Colonic mucosa (tissue), 4 donors: ENCODE measurements at regions not wholly inside any gene's neighbourhood (a gene's known extent, or its start where the extent isn't known, plus 50 kb on each side); places are given as distances from the start of the nearest gene placed in this dataset.

Experiments used
- DNase-seq: peaks from one replicate; pipeline ENCODE4 v3.0.0-alpha.2; 2020
- H3K27ac ChIP-seq: fragments of 200-600 bp; one replicate; pipeline ENCODE4 v1.8.0; 2021
- H3K27me3 ChIP-seq: fragments of 200-600 bp; one replicate; pipeline ENCODE4 v1.8.0; 2021
- H3K36me3 ChIP-seq: fragments of 200-600 bp; one replicate; pipeline ENCODE4 v1.8.0; 2021
- H3K4me1 ChIP-seq: fragments of 200-600 bp; one replicate; pipeline ENCODE4 v1.8.0; 2021; ENCODE audit warnings: mild to moderate bottlenecking
- H3K4me3 ChIP-seq: fragments of 200-600 bp; one replicate; pipeline ENCODE4 v1.8.0; 2021
- H3K9ac ChIP-seq, 2 donors: one replicate each; pipeline ENCODE4 v1.7.0; 2013; ENCODE audit warnings: control low read depth in 2 of 2, low read depth in 2 of 2, low read length in 2 of 2
- H3K9me3 ChIP-seq: fragments of 200-600 bp; one replicate; pipeline ENCODE4 v1.8.0; 2021
- intact Hi-C: fragments of 100-400 bp; cut with DNase I; formaldehyde crosslinking; loops from one replicate; pipeline ENCODE4 v1.14.1; 2022
- TF ChIP-seq, protein P1 (sequence below): fragments of 200-600 bp; IDR thresholded peaks from one replicate; pipeline ENCODE4 v1.8.0; 2022; ENCODE audit warnings: antibody characterized with exemption, mild to moderate bottlenecking
- donor health status: healthy.
- donor health status: DM: no; HTN: no; CAD: no.
- donor health status: DM: no; HTN: no; CAD: no.

DNA sequence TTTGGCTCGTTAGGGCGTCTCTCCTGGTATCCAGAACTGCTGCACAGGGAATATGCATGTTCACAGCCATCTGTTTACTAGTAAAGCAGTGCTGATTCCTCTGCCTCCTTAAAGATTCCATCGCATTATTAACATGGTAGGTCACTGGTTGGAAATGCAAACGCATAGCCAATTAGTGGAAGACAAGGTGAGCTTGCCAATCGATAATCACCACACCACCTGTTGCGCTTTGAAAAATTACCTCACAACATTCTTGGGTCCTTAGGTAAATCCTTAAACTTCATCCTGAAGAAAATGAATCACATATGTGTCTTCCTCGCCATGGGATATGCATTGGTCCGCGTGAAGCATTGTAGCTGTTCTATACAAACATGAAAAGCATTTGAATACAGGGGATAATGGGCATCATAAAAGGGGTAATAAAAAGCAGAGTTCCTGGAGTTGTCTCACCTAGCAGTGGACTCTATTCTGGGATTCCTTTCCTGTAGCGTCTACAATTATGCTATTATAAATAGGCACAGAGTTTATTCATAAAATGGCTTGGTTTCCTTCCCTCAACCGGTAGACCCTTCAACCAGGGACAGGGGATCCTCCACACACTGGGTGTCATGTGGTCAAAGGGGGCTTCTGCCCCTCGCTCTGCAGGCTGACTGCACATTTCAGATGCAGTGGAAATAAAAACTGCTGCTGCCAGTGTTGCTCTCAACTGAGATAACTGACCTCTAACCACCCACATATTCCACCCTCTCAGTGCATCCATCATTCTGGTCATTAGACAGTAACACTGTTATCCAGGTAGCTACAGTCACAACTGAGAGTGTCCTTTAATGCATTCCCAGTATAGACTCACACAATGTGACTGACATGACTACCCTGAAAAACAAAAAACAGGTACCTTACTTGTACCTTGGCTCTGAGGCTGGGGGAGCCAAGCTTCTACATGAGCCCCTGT is 389.2 kb upstream of the NFE2L3 start:
- TF ChIP-seq, protein P1, sequence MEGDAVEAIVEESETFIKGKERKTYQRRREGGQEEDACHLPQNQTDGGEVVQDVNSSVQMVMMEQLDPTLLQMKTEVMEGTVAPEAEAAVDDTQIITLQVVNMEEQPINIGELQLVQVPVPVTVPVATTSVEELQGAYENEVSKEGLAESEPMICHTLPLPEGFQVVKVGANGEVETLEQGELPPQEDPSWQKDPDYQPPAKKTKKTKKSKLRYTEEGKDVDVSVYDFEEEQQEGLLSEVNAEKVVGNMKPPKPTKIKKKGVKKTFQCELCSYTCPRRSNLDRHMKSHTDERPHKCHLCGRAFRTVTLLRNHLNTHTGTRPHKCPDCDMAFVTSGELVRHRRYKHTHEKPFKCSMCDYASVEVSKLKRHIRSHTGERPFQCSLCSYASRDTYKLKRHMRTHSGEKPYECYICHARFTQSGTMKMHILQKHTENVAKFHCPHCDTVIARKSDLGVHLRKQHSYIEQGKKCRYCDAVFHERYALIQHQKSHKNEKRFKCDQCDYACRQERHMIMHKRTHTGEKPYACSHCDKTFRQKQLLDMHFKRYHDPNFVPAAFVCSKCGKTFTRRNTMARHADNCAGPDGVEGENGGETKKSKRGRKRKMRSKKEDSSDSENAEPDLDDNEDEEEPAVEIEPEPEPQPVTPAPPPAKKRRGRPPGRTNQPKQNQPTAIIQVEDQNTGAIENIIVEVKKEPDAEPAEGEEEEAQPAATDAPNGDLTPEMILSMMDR, result no peak
- no peaks in the 10 kb centered on the region for H3K4me1 ChIP-seq
- H3K9ac ChIP-seq, result no peak overlapping the region
- no peak for DNase-seq
- H3K27me3 ChIP-seq, result no peaks in the 10 kb centered on the region
- H3K27ac ChIP-seq, result no peak overlapping the region
- H3K4me3 ChIP-seq, result no peak overlapping the region
- no peaks in the 10 kb centered on the region for H3K36me3 ChIP-seq
- intact Hi-C loops, result no loop called here
- no peaks in the 10 kb centered on the region for H3K9me3 ChIP-seq

DNA sequence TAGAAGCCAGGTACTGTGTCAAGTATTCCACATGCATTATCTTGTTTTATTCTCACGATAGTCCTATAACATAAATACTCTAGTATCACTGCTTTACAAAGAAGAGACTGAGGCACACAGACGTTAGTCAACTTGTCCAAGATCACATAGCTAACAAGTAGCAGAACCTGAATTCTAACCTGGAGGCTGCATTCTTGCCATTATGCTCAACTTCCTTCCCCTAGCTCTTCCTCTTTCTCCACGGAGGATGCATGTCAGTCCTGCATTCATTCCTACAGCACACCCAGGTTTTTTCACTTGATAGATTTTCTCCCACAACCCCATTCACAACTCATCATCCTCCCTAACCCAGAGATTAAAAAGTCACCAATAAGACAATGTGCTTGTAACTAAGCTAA is 388.5 kb upstream of the NFE2L3 start:
- no peak overlapping the region for H3K9ac ChIP-seq
- H3K27me3 ChIP-seq, result no peaks in the 10 kb centered on the region
- intact Hi-C loops, result no loop called here
- no peak for DNase-seq
- H3K9me3 ChIP-seq, result no peaks in the 10 kb centered on the region
- no peak overlapping the region for H3K27ac ChIP-seq
- TF ChIP-seq, protein P1, result no peak
- no peak overlapping the region for H3K4me3 ChIP-seq
- no peaks in the 10 kb centered on the region for H3K4me1 ChIP-seq
- no peaks in the 10 kb centered on the region for H3K36me3 ChIP-seq

DNA sequence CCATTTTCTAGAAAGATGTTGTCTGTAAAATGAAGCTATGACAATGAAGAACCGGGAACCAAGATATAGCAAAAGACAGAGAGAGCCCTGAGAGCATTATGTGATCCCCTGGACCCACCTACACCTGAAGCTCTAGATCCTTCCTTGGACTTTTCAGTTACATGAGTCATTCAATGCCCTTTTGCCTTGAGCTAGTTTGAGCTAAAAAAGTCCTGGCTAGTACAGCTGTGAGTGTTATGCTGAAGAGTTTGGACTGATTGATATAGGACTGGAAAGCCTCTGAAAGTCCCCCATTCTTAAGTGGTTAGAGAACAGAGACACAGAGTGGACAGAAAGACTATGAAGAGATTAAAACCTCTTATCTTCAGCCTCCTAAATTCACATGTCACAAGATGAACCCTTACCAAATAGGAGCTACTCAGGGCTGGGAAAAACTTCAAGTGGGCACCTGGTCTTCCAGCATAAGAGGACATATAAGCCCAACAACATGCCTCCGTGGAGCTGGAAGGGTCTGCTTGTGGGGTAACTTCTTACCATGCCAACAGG is 386.8 kb upstream of the NFE2L3 start:
- no peak for DNase-seq
- no peak overlapping the region for H3K9ac ChIP-seq
- H3K4me1 ChIP-seq, result no peaks in the 10 kb centered on the region
- H3K9me3 ChIP-seq, result no peaks in the 10 kb centered on the region
- no peak overlapping the region for H3K4me3 ChIP-seq
- H3K27me3 ChIP-seq, result no peaks in the 10 kb centered on the region
- H3K36me3 ChIP-seq, result no peaks in the 10 kb centered on the region
- intact Hi-C loops, result no loop called here
- H3K27ac ChIP-seq, result no peak overlapping the region
- TF ChIP-seq, protein P1, result no peak

DNA sequence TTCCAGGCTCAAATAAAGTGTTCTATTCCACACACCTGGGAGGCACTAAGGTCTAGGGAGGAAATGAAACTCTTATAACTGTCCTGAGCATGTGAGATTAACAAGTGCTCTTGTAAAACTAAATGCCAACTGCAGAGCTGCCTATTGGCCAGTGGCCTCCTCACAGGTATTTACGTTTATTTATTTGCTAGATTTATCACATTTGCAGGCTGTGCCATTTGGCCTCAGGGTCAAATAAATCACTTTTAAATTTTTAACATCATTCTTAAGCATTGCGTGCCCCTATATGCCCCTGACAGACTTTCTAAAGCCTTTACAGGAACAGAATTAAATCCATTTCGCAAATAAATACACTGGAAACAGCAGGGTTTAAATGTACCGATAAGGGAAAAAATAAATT is 381.8 kb upstream of the NFE2L3 start:
- intact Hi-C loops, result no loop called here
- no peak overlapping the region for H3K4me3 ChIP-seq
- no peaks in the 10 kb centered on the region for H3K4me1 ChIP-seq
- H3K9me3 ChIP-seq, result no peaks in the 10 kb centered on the region
- no peak overlapping the region for H3K27ac ChIP-seq
- no peak for DNase-seq
- H3K9ac ChIP-seq, result no peak overlapping the region
- TF ChIP-seq, protein P1, result no peak
- no peaks in the 10 kb centered on the region for H3K36me3 ChIP-seq
- H3K27me3 ChIP-seq, result no peaks in the 10 kb centered on the region

DNA sequence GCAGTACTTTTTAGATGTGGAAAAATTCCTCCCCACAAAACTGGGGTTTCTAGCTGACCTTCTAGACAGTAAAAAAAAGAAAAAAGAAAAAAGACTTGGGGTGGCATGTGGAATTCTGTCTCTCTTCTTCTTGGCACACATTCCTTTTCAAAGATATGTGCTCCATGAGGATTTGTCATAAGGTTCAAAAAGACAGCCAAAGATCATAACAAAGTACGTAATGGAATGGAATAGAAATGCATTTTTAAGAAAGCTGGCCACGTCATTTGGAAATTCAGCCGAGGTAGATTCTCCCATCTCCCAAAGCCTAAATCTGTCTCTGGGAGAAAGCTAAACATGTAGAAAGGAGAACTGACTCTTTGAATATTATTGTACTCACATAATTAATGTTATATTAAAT is 381.3 kb upstream of the NFE2L3 start:
- no peak for DNase-seq

More for the DNA sequence above, 381.3 kb upstream of the NFE2L3 start:
- TF ChIP-seq, protein P1, result no peak
- H3K27me3 ChIP-seq, result no peaks in the 10 kb centered on the region
- no peak overlapping the region for H3K9ac ChIP-seq
- no peaks in the 10 kb centered on the region for H3K9me3 ChIP-seq
- H3K36me3 ChIP-seq, result no peaks in the 10 kb centered on the region
- no peak overlapping the region for H3K27ac ChIP-seq
- intact Hi-C loops, result no loop called here
- no peak overlapping the region for H3K4me3 ChIP-seq
- no peaks in the 10 kb centered on the region for H3K4me1 ChIP-seq
